HG03060 (cell line): ENCODE measurements at regions not wholly inside any gene's neighbourhood (a gene's known extent, or its start where the extent isn't known, plus 50 kb on each side); places are given as distances from the start of the nearest gene placed in this dataset.
"Not testable (repeated sequence)": the region's sequence is repeated elsewhere in the genome, so short reads cannot be mapped to it uniquely, and the experiment has no call there.

Source experiments
- ATAC-seq: cut with Tn5 transposase; IDR thresholded peaks from one replicate; pipeline ENCODE4 v1.9.1; 2021; ENCODE audit warnings: low read depth, moderate number of reproducible peaks; ENCODE audit not compliant: unreplicated experiment

DNA sequence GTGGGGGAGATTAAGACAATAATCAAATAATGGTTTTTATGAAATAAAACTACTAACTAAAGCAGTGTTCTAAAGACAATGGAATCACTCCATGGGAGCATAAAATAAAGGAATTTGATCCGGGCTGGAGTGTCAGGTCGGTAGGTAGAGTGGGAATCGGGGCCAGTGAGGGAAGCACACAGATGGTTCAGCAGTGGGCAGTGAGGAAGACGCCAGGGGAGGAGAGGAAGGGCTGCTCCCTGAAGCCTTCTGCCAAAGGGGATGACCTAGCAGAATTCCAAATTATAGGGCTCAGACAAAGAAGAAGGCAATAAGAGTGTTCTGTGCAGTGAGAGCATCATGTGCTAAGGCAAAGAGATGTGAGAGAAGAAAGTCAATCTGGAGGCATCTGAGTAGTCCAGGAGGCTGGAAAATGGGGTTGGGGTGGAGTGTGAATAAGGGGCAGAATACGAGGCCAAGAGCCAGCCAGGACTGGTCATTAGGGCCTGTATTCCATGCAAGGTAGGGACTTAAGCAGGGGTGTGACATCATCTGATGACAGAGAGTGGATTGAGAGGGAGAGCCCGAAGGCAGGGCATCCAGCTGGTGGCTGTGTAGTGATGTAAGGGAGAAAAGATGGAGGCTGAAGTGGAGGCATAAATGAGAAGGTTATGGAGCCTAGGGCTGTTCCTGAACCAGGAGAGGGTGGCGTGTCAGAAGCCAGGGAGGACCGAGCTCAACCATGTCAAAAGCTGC is 137.6 kb downstream of the COPRS start:
- ATAC-seq = no peak

DNA sequence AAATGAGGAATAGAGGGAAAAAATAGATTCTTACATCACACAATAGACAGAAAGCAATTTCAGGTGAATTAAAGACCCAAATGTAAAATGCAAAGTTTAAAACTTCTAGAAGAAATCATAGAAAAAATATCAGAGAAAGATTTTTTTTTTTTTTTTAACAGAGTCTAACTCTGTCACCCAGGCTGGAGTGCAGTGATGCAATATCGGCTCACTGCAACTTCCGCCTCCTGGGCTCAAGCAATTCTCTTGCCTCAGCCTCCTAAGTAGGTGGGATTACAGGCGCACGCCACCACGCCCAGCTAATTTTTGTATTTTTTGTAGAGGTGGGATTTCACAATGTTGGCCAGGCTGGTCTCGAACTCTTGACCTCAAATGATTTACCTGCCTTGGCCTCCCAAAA is 141.8 kb downstream of the COPRS start:
- not testable (repeated sequence) for ATAC-seq

DNA sequence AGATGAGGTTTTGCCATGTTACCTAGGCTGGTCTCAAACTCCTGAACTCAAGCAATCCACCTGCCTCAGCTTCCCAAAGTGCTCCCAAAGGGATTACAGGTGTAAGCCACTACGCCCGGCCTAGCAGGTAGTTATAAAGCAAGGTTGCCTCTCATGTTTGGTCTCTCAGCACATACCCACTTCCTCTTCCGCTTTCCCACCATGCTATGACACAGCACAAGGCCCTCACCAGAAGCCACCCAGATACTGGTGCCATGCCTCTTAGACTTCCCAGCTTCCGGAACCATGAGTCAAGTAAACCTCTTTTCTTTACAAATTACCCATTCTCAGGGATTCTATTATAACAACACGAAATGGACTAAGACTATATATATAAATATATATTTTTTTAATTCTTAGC is 143.6 kb downstream of the COPRS start:
- ATAC-seq = no peak

DNA sequence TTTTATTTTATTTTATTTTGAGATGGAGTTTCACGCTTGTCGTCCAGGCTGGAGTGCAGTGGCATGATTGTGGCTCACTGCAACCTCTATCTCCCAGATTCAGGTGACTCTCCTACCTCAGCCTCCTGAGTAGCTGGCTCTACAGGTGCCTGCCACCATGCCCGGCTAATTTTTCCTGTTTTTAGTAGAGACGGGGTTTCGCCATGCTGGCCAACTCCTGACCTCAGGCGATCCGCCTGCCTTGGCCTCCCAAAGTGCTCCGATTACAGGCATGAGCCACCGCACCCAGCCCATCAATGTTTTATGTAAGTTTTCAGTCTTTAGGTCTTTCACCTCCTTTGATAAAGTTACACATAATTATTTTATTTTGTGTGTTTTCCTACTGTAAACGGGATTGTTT is 154.6 kb downstream of the COPRS start:
- ATAC-seq = no peak

DNA sequence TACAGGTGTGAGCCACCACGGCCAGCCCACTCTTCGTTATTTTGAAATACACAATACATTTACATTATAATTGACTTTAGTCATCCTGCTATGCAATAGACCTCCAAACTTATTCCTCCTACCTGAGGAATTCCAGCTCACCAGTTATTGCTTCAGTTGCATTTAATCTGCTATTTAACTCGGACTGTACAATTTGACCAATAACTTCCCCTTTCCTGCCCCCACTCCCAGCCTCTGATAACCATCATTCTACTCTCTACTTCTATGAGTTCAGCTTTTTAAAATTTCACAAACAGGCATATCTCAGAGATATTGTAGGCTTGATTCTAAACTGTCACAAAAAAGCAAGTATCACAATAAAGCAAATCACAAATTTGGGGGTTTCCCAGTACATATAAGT is 157.0 kb downstream of the COPRS start:
- ATAC-seq = no peak

DNA sequence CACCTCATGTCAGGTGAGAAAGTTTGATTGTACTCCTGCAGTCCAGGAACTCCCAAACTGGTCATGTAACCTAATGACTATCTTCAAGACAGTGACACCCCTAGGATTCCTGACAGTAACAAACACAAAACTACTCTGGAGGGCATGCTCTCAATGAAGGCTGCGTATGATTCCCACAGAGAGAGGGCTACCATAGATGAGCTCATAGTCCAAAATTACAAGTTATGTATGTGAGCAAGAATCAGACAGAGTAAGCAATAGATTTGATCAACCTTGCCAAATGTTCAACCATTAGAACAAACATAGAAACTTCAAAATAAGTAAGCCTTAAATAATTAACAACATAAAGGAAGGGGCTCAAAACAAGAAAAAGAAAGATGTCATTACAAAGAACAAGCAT is 158.1 kb downstream of the COPRS start:
- no peak for ATAC-seq

DNA sequence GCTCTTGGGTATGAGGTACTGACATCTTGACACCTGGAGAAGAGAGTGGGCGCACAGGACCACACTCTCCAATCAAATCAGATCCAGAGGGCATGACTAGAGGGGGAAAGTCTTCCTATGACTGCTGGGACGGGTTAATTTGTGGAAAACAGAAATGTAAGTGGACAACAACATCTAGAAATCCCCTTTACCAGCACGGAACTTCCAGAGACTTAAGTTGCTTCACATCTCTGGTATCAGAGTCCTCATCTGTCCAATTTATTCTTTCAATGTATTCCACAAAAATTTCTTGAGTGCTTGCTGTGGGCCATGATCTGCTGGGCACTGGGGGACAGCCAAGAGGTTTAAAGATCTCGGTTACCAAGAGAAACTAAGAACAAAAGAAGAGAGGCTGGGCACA is 159.2 kb downstream of the COPRS start:
- no peak for ATAC-seq

DNA sequence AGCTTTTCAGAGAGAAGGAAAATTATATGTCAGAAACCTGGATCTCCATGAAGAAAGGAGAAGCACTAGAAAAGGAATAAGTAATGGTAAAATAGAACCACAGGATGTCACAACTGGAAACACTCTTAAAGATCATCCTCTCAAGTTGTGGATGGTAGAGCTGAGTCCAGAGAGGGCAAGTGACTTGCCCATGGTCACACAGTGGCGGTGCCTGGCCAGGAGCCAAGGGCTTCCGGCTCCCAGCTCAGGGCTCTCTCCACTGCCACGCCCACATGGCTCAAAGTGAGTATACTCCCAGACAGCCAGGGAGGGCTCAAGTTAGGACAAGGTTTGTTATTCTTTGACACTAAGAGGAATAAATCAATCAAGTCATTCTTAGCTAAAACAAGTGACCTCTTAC is 159.8 kb downstream of the COPRS start:
- no peak for ATAC-seq

DNA sequence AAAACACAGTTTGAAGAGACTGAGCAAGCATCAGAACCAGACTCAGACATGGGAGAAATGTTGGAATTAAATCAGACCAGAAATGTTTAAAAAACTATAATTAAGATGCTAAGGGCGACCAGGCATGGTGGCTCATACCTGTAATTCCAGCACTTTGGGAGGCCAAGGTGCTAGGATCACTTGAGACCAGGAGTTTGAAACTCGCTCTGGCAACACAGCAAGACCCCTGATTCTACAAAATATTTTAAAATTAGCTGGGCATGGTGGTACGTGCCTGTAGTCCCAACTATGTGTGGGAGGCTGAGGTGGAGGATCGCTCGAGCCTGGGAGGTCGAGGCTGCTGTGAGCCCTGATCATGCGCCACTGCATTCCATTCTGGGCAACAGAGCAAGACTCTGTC is 160.3 kb downstream of the COPRS start:
- no peak for ATAC-seq

DNA sequence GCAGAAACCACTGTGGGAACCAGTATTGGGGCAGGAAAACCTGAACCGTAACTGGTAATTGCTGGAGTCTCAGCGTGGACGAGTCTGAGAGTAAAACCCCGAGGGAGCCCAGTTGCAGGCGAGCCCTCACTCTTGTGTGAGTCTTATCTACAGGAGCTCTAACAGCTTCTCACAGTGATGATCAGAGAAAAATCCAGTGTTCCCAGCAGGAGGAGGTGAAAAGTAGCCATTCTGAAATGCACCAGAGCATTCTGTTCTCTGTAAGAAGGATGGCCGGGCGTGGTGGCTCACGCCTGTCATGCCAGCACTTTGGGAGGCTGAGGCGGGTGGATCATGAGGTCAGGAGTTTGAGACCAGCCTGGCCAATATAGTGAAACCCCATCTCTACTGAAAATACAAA is 161.2 kb downstream of the COPRS start:
- no peak for ATAC-seq

DNA sequence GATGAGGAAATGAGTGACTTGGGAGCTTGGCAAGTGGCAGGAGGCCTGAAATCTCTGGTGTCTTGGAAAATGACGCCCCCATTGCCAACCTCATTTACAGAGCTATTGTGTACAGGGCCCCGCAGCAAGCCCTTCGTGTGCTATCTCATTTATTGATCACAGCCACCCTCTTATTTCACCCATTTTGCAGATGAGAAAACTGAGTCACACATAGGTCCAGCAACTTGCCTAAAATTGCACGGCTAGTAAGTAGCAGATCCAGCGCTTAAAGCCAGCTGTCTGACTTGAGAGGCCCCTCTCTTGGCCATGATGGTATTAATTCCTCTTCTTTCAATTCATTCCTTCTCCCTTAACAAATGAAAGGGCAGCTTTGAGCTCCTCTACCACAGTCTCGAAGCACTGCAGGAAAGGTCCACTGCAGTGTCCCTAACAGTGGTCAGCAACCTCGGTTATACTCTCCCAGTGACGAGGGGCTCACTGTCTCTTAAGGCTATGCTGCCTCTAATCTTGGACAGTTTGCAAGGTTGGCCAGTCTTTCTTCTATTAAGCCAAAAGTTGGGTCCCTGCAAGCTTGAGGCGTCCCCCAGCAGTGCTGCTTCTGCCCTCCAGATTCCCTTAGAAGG is 162.2 kb downstream of the COPRS start:
- ATAC-seq = no peak

DNA sequence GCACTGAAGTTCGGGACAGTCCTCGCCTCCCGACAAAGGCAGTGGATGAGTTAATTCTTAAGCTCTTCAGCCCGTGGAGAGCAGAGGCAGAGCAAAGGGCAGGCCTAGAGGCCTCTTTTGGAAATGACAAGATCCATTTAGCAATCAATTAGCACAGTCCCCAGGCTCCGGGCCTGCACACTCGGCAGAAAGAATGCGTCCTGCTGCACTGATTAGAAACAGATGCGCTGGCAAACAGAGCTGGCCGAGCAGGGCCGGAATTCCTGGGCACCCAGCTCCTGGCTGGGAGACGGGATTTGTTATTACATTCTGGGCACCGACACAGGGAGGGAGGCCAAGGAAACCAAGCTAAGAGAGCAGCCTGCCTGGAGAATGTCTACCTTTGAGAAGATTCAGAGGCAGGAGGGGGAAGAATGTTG is 162.9 kb downstream of the COPRS start:
- no peak for ATAC-seq

DNA sequence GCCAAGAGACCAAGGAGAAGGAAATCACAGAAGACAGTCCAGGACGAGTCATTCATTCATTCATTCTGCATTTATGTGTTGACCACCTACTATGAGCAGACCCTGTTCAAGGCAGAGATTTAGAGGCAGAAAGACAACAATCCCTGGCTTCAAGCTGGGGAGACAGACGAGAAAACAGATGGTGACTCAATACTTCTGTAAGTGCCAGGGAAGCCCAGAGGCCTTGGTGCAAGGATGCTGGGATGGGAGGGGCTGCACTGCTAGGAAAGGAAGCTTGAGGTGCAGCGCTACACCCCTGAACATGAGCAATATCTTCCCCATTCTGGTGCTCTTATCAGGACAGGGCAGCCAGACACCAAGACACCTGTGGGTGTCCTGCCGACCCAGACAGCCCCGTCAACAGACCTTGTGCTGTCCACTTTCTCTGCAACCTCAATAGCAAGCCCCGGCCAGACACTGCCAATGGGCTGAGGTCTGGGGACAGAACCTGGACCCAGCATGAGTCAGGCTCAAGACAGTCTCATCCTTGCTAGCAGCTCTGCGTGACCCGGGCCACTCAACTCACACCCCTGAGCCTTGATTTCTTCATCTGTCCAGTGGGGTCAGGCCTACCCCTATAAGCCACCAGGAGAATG is 163.5 kb downstream of the COPRS start:
- ATAC-seq = no peak

DNA sequence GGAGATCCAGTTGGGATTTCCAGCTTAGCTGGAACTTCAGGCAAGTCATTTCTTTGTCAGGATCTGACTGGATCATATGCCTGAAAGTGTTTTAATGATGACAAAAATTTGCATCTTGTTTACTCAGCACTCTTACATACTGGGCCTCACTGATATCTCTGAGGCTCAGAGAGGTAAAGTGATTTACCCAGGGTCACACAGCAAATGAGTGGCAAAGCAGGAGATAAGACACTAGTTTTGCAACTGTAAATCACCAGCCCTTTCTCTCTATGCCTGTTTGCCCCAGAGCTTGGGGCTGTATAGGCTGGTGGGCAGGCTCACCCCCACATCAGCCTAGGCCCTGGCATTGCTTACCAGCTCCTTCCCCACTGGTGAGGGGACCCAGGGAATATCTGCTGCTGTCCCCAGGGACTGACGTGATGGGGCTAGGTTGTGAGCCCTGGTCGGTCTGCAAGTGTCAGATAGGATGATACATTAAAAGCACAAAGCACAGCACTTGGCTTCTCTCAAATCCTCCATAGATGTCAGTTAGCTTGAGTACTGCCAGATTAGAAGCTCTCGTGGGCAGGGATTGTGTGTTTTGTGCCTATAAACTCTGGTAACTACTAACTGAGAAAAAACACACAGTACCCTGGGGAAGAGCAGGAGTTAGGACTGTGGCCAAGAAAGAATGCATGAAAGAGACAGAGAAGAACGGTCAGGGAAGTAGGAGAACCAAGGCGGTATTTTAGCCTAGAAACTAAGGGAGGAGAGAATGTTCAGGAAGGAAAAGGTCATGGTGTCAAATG is 165.4 kb downstream of the COPRS start:
- no peak for ATAC-seq

DNA sequence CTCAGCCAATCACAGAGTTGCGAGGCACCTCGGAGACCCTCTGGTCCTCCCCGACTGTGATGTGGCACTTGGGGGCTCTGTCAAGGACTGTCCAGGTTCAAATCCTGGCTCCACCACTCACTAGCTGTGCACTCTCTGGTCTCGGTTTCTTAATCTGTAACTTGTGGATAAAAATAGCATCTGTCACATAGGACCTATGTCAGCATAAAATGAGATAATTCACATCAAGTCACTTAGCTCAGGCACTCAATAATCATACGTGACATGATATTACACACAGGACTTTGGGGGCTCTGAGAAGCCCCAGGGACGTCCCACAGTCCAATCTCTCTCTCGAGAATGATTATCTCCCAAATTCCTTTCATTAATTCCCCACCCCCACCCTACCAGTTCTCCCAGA is 166.4 kb downstream of the COPRS start:
- ATAC-seq = no peak

DNA sequence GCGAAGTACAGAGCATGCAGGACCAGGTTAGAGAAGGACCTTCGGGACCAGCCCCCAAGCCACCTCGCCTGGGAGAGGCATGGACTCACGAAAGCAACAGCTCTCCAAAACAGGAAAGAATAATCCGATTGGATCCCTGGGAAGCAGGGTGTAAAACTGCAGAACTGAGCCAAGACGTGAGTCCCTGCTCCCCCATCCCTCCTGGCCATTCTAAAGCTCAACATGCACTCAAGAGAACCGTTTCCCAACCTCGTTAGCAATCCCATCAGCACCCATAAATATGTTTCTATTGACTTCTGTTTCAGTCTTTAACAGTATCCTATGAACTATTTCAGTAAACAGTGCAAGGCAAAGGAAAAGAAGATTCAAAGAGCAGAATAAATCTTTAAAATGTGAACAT is 167.0 kb downstream of the COPRS start:
- ATAC-seq = no peak

DNA sequence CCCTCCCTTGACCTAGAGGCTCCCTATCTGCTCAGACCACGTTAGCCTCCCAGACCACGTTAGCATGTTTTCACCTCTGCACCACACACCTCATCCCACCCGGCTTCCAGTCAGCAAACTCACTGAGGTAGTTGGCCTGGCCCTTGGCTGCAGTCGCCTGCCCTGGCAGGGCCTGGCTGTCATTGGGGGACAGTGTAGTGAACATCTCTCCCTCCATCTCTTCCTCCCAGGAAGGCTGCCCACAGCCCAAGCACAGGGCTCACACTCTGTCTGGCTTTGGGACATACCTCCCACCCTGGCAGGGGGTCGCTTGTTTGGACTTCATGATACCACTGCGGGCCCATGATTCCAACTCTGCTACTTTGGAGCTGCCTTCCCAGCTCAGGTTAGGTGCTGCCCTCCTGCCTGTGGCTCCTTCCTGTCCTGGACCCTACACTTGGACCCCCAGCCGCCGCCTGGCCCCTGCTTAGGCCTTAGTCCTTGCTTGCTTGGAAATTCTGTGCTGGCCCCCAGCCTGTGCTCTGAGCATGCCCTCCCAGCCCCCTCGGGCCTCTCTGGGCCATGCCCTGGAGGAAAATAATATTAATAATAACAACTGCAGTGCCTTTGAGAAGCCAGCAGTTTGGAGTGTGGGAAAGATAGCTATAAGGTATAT is 167.7 kb downstream of the COPRS start:
- no peak for ATAC-seq

DNA sequence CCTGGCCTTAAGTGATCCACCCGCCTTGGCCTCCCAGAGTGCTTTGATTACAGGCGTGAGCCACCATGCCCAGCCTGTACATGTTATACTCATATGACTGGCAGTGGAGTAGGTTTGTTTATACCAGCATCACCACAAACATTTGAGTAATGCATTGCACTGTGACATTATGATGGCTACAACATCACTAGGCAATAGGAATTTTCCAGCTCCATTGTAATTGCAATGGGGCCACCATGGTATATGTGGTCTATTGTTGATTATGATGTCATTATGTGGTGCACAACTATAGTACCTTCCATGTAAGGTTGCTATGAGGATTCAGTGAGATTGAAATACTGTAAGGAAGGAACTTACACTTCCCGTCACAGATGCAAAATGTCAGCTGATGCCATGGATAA is 168.9 kb downstream of the COPRS start:
- ATAC-seq = no peak

DNA sequence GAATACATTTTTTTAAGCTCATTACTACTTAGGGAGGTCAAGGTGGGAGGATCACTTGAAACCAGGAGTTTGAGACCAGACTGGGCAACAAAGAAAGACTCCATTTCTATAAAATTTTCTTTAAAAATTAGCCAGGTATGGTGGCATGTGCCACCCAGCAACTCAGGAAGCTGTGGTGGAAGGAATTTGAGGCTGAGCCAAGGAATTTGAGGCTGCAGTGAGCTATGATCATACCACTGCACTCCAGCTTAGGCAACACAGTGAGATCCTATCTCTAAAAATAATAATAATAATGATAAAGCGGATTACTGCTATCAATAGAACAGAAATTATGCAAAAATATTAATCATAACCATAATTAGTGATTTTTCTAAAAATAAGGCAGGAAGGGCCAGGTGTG is 170.3 kb downstream of the COPRS start:
- ATAC-seq = no peak

DNA sequence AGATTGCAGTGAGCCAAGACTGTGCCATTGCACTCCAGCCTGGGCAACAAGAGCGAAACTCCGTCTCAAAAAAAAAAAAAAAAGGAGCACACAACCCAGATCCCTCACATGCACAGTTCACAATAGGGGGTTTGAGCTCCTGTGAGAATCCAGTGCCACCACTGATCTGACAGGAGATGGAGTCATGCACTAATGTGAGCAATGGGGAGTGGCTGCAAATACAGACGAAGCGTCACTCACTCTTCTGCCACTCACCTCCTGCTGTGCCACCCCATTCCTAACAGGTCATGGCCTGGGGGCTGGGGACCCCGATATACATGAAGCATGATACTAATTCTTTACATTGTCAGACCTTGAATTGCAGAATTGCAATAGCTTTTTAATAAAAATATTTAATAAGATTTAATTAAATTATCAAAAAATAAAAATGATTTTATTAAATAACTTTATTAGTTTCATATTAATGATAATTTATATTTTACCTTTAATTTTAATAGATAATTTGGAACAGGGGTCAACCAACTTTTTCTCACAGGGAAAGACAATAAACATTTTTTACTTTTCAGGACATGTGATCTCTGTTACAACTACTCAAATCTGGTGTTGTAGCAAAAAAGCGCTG is 171.4 kb downstream of the COPRS start:
- no peak for ATAC-seq
